Uterus (tissue), 3 donors: ENCODE measurements at regions not wholly inside any gene's neighbourhood (a gene's known extent, or its start where the extent isn't known, plus 50 kb on each side); places are given as distances from the start of the nearest gene placed in this dataset.

Source experiments
- DNase-seq, 2 donors: peaks; one replicate each; pipeline ENCODE4 v3.0.0-alpha.2; 2019 to 2020
- H3K27ac ChIP-seq, 2 donors: fragments of 200-600 bp; sonication (generic); 1 replicate in 1 of 2; 2 replicates in 1 of 2; pipeline ENCODE4 v1.5.1; 2016 to 2018
- H3K27me3 ChIP-seq, 2 donors: fragments of 200-600 bp; sonication (generic); one replicate each; pipeline ENCODE4 v1.5.1; 2018 to 2019; ENCODE audit warnings: control low read depth in 1 of 2
- H3K36me3 ChIP-seq, 2 donors: fragments of 200-600 bp; sonication (generic); one replicate each; pipeline ENCODE4 v1.5.1; 2019; ENCODE audit warnings: control low read depth in 1 of 2
- H3K4me1 ChIP-seq, 2 donors: fragments of 200-600 bp; sonication (generic); one replicate each; pipeline ENCODE4 v1.5.1; 2018 to 2019; ENCODE audit warnings: control low read depth in 1 of 2
- H3K4me3 ChIP-seq, 2 donors: fragments of 200-600 bp; sonication (generic); 1 replicate in 1 of 2; 2 replicates in 1 of 2; pipeline ENCODE4 v1.5.1; 2018 to 2019; ENCODE audit warnings: mild to moderate bottlenecking in 1 of 2
- H3K9me3 ChIP-seq, 2 donors: fragments of 200-600 bp; sonication (generic); one replicate each; pipeline ENCODE4 v1.5.1; 2019; ENCODE audit warnings: control low read depth in 1 of 2
- CTCF ChIP-seq, 4 experiments: fragments of 200-600 bp in 2 of 4; fragments of 450-650 bp in 2 of 4; sonication (generic) in 2 of 4; IDR thresholded peaks; one replicate each; pipeline ENCODE4 v1.5.1; 2016 to 2019; ENCODE audit warnings: antibody characterized with exemption in 4 of 4, mild to moderate bottlenecking in 2 of 4, moderate library complexity in 1 of 4
- POLR2A ChIP-seq, 2 donors: fragments of 450-650 bp; IDR thresholded peaks; one replicate each; pipeline ENCODE4 v1.6.1; 2016; ENCODE audit warnings: antibody characterized with exemption in 2 of 2, mild to moderate bottlenecking in 1 of 2, moderate library complexity in 1 of 2
- intact Hi-C: fragments of 100-400 bp; cut with DNase I; formaldehyde crosslinking; loops from one replicate; pipeline ENCODE4 v1.15.1; 2023; ENCODE audit warnings: low total_unique reads
- donor health status: DM: yes; HTN: yes; CAD: no.

GRCh38 chr14:87076146-87076545 lies 916.8 kb downstream of the GALC start:
- no peaks in the 10 kb centered on the region for H3K9me3 ChIP-seq
- intact Hi-C loops: no loop called here
- no peaks in the 10 kb centered on the region for H3K27me3 ChIP-seq
- no peaks in the 10 kb centered on the region for H3K36me3 ChIP-seq
- no peaks in the 10 kb centered on the region for H3K4me1 ChIP-seq
- DNase-seq: no peak
- no peak for TF ChIP-seq CTCF (IDR thresholded peaks at IDR 0.05)
- no peak for TF ChIP-seq POLR2A (IDR thresholded peaks at IDR 0.05)
- no peak overlapping the region for H3K4me3 ChIP-seq
- H3K27ac ChIP-seq: no peak overlapping the region

- intact Hi-C loops: no loop called here
- Histone ChIP-seq H3K36me3 (no peaks in the 10 kb centered on the region), H3K4me3 (no peak overlapping the region), H3K27me3 (no peaks in the 10 kb centered on the region), H3K9me3 (no peaks in the 10 kb centered on the region), H3K27ac (no peak overlapping the region), H3K4me1 (no peaks in the 10 kb centered on the region)
- DNase-seq: no peak
- TF ChIP-seq CTCF (IDR thresholded peaks at IDR 0.05) (no peak), POLR2A (IDR thresholded peaks at IDR 0.05) (no peak)
Measured at GRCh38 chr14:87073880-87074570, 919.0 kb downstream of the GALC start.

- H3K4me1 ChIP-seq: no peaks in the 10 kb centered on the region
- no peak for DNase-seq
- intact Hi-C loops: no loop called here
- TF ChIP-seq CTCF (IDR thresholded peaks at IDR 0.05): no peak
- TF ChIP-seq POLR2A (IDR thresholded peaks at IDR 0.05): no peak
- H3K27me3 ChIP-seq: no peaks in the 10 kb centered on the region
- H3K27ac ChIP-seq: no peak overlapping the region
- H3K9me3 ChIP-seq: no peaks in the 10 kb centered on the region
- H3K4me3 ChIP-seq: no peak overlapping the region
- no peaks in the 10 kb centered on the region for H3K36me3 ChIP-seq
Measured at GRCh38 chr14:87067591-87067990, 925.4 kb downstream of the GALC start.

GRCh38 chr14:87067061-87067460 lies 925.9 kb downstream of the GALC start:
- intact Hi-C loops: no loop called here
- Histone ChIP-seq H3K4me1 (no peaks in the 10 kb centered on the region), H3K4me3 (no peak overlapping the region), H3K27me3 (no peaks in the 10 kb centered on the region), H3K27ac (no peak overlapping the region), H3K36me3 (no peaks in the 10 kb centered on the region), H3K9me3 (no peaks in the 10 kb centered on the region)
- DNase-seq: no peak
- TF ChIP-seq CTCF (IDR thresholded peaks at IDR 0.05) (no peak), POLR2A (IDR thresholded peaks at IDR 0.05) (no peak)

GRCh38 chr14:87066221-87066817 lies 926.7 kb downstream of the GALC start:
- Histone ChIP-seq H3K4me3 (no peak overlapping the region), H3K36me3 (no peaks in the 10 kb centered on the region), H3K4me1 (no peaks in the 10 kb centered on the region), H3K9me3 (no peaks in the 10 kb centered on the region), H3K27me3 (no peaks in the 10 kb centered on the region), H3K27ac (no peak overlapping the region)
- intact Hi-C loops: no loop called here
- TF ChIP-seq CTCF (IDR thresholded peaks at IDR 0.05) (no peak), POLR2A (IDR thresholded peaks at IDR 0.05) (no peak)
- no peak for DNase-seq
